GM18505 (cell line): ENCODE measurements at regions not wholly inside any gene's neighbourhood (a gene's known extent, or its start where the extent isn't known, plus 50 kb on each side); places are given as distances from the start of the nearest gene placed in this dataset.

Experiments used
- ATAC-seq: cut with Tn5 transposase; IDR thresholded peaks from one replicate; pipeline ENCODE4 v1.9.1; 2021; ENCODE audit not compliant: unreplicated experiment
- POLR2A ChIP-seq: IDR thresholded peaks from 4 replicates; pipeline ENCODE4 v1.6.1; 2011; ENCODE audit warnings: borderline replicate concordance; ENCODE audit not compliant: insufficient read depth, insufficient read length; ENCODE audit errors: extremely low read depth

- no peak for TF ChIP-seq POLR2A
Observed at GRCh38 chr3:21801631-21802030, 50.6 kb upstream of the ZNF385D start.

GRCh38 chr3:21803604-21804003 is 52.6 kb upstream of the ZNF385D start:
- TF ChIP-seq POLR2A: no peak
- no peak for ATAC-seq

More at GRCh38 chr3:21801631-21802030, 50.6 kb upstream of the ZNF385D start:
- ATAC-seq: no peak

GRCh38 chr3:21804330-21804729 is 53.3 kb upstream of the ZNF385D start:
- TF ChIP-seq POLR2A: no peak
- no peak for ATAC-seq

- no peak for TF ChIP-seq POLR2A
- ATAC-seq: no peak
Observed at GRCh38 chr3:21806733-21807132, 55.7 kb upstream of the ZNF385D start.

GRCh38 chr3:21825684-21826083 is 74.7 kb upstream of the ZNF385D start:
- ATAC-seq: no peak
- TF ChIP-seq POLR2A: no peak

- TF ChIP-seq POLR2A: no peak
- no peak for ATAC-seq
Observed at GRCh38 chr3:21826416-21826815, 75.4 kb upstream of the ZNF385D start.

GRCh38 chr3:21830541-21830940 is 79.5 kb upstream of the ZNF385D start:
- no peak for ATAC-seq
- TF ChIP-seq POLR2A: no peak

GRCh38 chr3:21835264-21835663 is 84.3 kb upstream of the ZNF385D start:
- TF ChIP-seq POLR2A: no peak
- no peak for ATAC-seq

- no peak for ATAC-seq
- no peak for TF ChIP-seq POLR2A
Observed at GRCh38 chr3:21836227-21836626, 85.2 kb upstream of the ZNF385D start.

GRCh38 chr3:21839176-21839575 is 88.2 kb upstream of the ZNF385D start:
- no peak for ATAC-seq
- no peak for TF ChIP-seq POLR2A

GRCh38 chr3:21839592-21839991 is 88.6 kb upstream of the ZNF385D start:
- TF ChIP-seq POLR2A: no peak
- no peak for ATAC-seq

- no peak for TF ChIP-seq POLR2A
- no peak for ATAC-seq
Observed at GRCh38 chr3:21847005-21847404, 96.0 kb upstream of the ZNF385D start.

GRCh38 chr3:21859124-21860081 is 108.4 kb upstream of the ZNF385D start:
- TF ChIP-seq POLR2A: no peak
- no peak for ATAC-seq

GRCh38 chr3:21860082-21860475 is 109.1 kb upstream of the ZNF385D start:
- ATAC-seq: no peak

More at GRCh38 chr3:21860082-21860475, 109.1 kb upstream of the ZNF385D start:
- TF ChIP-seq POLR2A: no peak
